Activated naive CD4-positive, alpha-beta T cell treated with anti-CD3 and anti-CD28 coated beads, Interleukin-2, amount 10 ng/mL, durations not matched to agents 7 days and 5 days (primary cell): ENCODE measurements at regions not wholly inside any gene's neighbourhood (a gene's known extent, or its start where the extent isn't known, plus 50 kb on each side); places are given as distances from the start of the nearest gene placed in this dataset.

Experiments
- CTCF ChIA-PET: fragments of 350-600 bp; sonication (Branson Sonifier 250); formaldehyde crosslinking; loops from one replicate; lab custom pipeline; 2021; ENCODE audit warnings: antibody characterized with exemption; lab: Charles Lee
- DNase-seq: peaks from one replicate; pipeline ENCODE4 v3.0.0-alpha.2; 2020
- H3K27ac Mint-ChIP-seq: one replicate; pipeline ENCODE4 v1.8.0; 2021; ENCODE audit warnings: mild to moderate bottlenecking, moderate library complexity, mixed read lengths
- H3K27me3 Mint-ChIP-seq: one replicate; pipeline ENCODE4 v1.8.0; 2021; ENCODE audit warnings: mild to moderate bottlenecking, mixed read lengths
- H3K36me3 Mint-ChIP-seq: one replicate; pipeline ENCODE4 v1.8.0; 2021; ENCODE audit warnings: mixed read lengths
- H3K4me1 Mint-ChIP-seq: one replicate; pipeline ENCODE4 v1.8.0; 2021; ENCODE audit warnings: mixed read lengths
- H3K4me3 Mint-ChIP-seq: one replicate; pipeline ENCODE4 v1.8.0; 2021; ENCODE audit warnings: mild to moderate bottlenecking, moderate library complexity, mixed read lengths
- H3K9me3 Mint-ChIP-seq: one replicate; pipeline ENCODE4 v1.8.0; 2021; ENCODE audit warnings: mixed read lengths

GRCh38 chr22:22043296-22044078, 60.9 kb upstream of the TOP3B start:
- H3K4me3 Mint-ChIP-seq, result no peak overlapping the region
- CTCF ChIA-PET, result interaction anchor here (1.1 to 5.1 kb wide), 2 partner anchors 17 to 152 kb away, joined by 3 to 19 read pairs; no protein-coding TSS in a partner anchor

GRCh38 chr22:22042599-22043295, 60.2 kb upstream of the TOP3B start:
- Mint-ChIP-seq H3K27ac (no peak overlapping the region), H3K9me3 (no peaks in the 10 kb centered on the region), H3K4me1 (no peaks in the 10 kb centered on the region), H3K4me3 (no peak overlapping the region), H3K36me3 (no peaks in the 10 kb centered on the region), H3K27me3 (peaks cover 38% of the 10 kb centered on the region)
- DNase-seq, result no peak
- CTCF ChIA-PET, result interaction anchor here (1.0 to 5.1 kb wide), 3 partner anchors 18 to 159 kb away, joined by 3 to 19 read pairs (median 3); no protein-coding TSS in a partner anchor

More at GRCh38 chr22:22043296-22044078, 60.9 kb upstream of the TOP3B start:
- H3K27ac Mint-ChIP-seq, result no peak overlapping the region
- no peak for DNase-seq
- no peaks in the 10 kb centered on the region for H3K4me1 Mint-ChIP-seq
- H3K9me3 Mint-ChIP-seq, result no peaks in the 10 kb centered on the region
- H3K27me3 Mint-ChIP-seq, result peaks cover 40% of the 10 kb centered on the region
- H3K36me3 Mint-ChIP-seq, result no peaks in the 10 kb centered on the region

DNA sequence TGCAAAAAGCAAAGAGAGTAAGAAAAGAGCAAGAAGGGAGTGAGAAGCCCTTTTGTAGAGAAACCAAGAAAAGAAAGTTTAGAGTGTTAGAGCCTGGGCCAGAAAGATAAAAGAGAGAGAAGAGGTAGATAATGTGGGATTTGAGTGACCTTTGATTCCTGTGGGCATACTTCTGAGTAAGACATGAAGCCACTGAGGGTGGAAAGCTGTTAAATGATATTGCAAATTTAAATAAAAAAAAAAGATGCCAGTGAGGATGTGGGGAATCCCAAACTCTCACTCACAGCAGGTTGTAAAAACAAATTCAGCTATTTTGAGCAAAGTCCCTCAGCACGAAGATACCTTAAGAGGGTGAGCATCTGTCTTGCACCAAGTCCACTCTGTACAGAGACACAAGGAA, 59.4 kb upstream of the TOP3B start:
- Mint-ChIP-seq H3K36me3 (no peaks in the 10 kb centered on the region), H3K4me1 (no peaks in the 10 kb centered on the region), H3K9me3 (no peaks in the 10 kb centered on the region), H3K27me3 (peaks cover 38% of the 10 kb centered on the region), H3K4me3 (no peak overlapping the region), H3K27ac (no peak overlapping the region)
- CTCF ChIA-PET, result interaction anchor here (1.0 to 5.1 kb wide), 2 partner anchors 18 to 160 kb away, joined by 3 to 19 read pairs; no protein-coding TSS in a partner anchor
- no peak for DNase-seq

DNA sequence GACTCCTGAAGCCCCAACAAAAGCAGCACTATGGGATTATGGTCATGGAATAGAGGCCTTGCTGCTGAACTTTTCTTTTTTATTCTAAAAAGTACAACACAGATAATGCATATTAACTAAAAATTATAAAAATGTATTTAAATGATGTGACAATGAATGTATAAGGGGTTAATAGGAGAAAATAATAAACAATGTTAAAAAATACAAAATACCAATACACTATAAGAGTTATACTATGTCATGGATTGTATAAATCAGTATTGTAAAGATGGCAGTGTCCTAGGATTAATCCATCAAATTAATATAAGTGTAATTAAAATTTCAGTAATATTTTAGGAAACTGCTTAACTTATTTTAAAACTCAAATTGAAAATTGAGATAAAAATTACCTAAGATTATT, 58.3 kb upstream of the TOP3B start:
- CTCF ChIA-PET, result no interaction called here
- H3K4me3 Mint-ChIP-seq, result no peak overlapping the region
- no peaks in the 10 kb centered on the region for H3K4me1 Mint-ChIP-seq
- H3K36me3 Mint-ChIP-seq, result no peaks in the 10 kb centered on the region
- no peak for DNase-seq
- H3K9me3 Mint-ChIP-seq, result no peaks in the 10 kb centered on the region
- H3K27me3 Mint-ChIP-seq, result peaks cover 44% of the 10 kb centered on the region
- no peak overlapping the region for H3K27ac Mint-ChIP-seq

DNA sequence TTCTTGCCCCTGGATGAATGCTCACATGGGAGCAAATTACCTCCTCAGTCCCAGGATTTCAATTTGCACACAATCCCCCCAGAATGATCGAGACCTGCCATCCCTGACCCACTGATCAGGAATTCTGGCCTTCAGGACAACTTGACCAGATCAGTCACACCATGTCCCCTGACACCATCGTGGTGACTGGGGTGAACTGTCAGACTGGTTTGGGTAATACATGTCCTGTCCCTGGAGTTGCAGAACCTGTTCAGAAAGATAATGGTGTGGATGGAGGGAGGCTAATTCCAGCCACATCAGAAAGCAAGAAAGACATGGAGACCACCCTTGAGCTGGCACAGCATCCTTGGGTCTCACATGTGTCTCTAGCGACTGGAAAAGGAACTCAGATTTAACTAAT, 57.9 kb upstream of the TOP3B start:
- CTCF ChIA-PET, result no interaction called here
- no peaks in the 10 kb centered on the region for H3K36me3 Mint-ChIP-seq
- H3K27me3 Mint-ChIP-seq, result peaks cover 47% of the 10 kb centered on the region
- H3K4me1 Mint-ChIP-seq, result no peaks in the 10 kb centered on the region
- H3K27ac Mint-ChIP-seq, result no peak overlapping the region
- H3K9me3 Mint-ChIP-seq, result no peaks in the 10 kb centered on the region
- no peak overlapping the region for H3K4me3 Mint-ChIP-seq
- no peak for DNase-seq

DNA sequence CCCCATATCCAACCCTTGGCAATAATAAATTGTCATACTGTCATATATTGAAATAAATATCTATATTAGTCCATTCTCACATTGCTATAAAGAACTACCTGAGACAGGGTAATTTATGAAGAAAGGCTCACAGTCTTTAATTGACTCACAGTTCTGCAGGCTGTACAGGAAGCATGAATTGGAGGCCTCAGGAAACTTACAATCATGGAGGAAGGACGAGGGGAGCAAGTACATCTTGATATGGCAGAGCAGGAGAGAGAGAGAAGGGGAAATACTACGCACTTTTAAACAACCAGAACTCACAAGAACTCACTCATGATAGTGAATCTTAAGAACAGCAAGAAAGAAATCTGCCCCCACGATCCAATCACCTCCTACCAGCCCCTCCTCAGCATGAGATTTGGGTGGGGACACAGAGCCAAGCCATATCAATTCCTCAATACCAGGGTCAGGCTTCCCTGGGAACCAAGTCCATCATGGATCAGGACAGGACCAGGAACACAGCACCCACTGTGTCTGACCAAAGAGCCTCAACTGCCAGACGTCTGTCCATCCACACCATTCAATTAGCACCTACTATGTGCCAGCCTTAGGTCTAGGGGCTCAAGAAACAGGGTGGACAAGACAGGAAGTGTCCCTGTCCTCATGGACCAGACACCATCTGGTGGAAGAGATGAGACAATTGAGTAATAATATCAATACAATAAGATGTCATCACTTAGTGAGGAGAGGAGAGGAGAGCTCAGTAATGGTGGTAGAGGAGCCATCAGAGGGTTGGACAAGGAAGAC, 56.9 kb upstream of the TOP3B start:
- Mint-ChIP-seq H3K9me3 (no peaks in the 10 kb centered on the region), H3K4me3 (no peak overlapping the region), H3K27ac (no peak overlapping the region), H3K27me3 (peaks cover 54% of the 10 kb centered on the region), H3K36me3 (no peaks in the 10 kb centered on the region), H3K4me1 (no peaks in the 10 kb centered on the region)
- CTCF ChIA-PET, result no interaction called here
- no peak for DNase-seq

DNA sequence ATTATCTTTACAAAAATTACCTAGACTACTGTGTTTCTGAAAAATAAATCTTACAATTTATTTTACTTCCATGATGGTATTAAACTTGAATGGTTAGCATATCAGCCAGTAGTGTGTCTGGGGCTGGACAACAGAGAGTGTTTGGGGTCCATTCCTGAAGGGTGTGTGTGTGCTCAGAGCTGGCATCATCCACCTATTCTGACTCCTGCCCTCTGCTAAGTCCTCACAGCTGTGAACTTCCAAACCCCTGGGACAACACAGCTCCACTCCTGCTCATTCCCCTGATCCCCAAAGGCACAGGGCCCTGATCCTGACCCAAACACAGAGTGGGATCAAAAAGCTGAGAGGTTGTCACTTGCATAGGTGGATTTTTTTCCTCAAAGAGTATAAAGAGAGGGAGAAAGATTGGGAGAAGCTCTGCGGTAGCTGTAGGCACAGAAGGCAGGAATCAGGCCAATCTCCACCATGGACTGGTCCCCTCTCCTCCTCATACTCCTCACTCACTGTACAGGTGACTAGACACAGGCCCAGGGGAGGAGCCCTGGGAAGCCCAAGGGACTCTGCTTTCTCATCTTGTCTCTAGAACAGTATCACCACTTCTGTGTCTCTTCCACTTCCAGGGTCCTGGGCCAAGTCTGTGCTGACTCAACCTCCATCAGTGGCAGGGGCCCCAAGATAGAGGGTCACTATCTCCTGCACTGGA, 55.7 kb upstream of the TOP3B start:
- no peak overlapping the region for H3K27ac Mint-ChIP-seq
- CTCF ChIA-PET, result interaction anchor here (0.6 to 0.7 kb wide), 2 partner anchors 305 to 1083 kb away, joined by 3 read pairs; no protein-coding TSS in a partner anchor
- H3K4me1 Mint-ChIP-seq, result no peaks in the 10 kb centered on the region
- H3K27me3 Mint-ChIP-seq, result peaks cover 60% of the 10 kb centered on the region
- DNase-seq, result no peak
- H3K4me3 Mint-ChIP-seq, result no peak overlapping the region
- no peaks in the 10 kb centered on the region for H3K36me3 Mint-ChIP-seq
- no peaks in the 10 kb centered on the region for H3K9me3 Mint-ChIP-seq

GRCh38 chr22:22037740-22038139, 55.2 kb upstream of the TOP3B start:
- no peaks in the 10 kb centered on the region for H3K4me1 Mint-ChIP-seq
- H3K9me3 Mint-ChIP-seq, result no peaks in the 10 kb centered on the region
- CTCF ChIA-PET, result no interaction called here
- no peaks in the 10 kb centered on the region for H3K36me3 Mint-ChIP-seq
- no peak overlapping the region for H3K27ac Mint-ChIP-seq
- H3K4me3 Mint-ChIP-seq, result no peak overlapping the region
- no peak for DNase-seq
- peaks cover 57% of the 10 kb centered on the region for H3K27me3 Mint-ChIP-seq

- Mint-ChIP-seq H3K4me3 (no peak overlapping the region), H3K27me3 (peaks cover 62% of the 10 kb centered on the region), H3K4me1 (no peaks in the 10 kb centered on the region), H3K9me3 (no peaks in the 10 kb centered on the region), H3K27ac (no peak overlapping the region), H3K36me3 (no peaks in the 10 kb centered on the region)
- CTCF ChIA-PET, result no interaction called here
- DNase-seq, result no peak
These were observed 54.6 kb upstream of the TOP3B start for GRCh38 chr22:22037229-22037628.

DNA sequence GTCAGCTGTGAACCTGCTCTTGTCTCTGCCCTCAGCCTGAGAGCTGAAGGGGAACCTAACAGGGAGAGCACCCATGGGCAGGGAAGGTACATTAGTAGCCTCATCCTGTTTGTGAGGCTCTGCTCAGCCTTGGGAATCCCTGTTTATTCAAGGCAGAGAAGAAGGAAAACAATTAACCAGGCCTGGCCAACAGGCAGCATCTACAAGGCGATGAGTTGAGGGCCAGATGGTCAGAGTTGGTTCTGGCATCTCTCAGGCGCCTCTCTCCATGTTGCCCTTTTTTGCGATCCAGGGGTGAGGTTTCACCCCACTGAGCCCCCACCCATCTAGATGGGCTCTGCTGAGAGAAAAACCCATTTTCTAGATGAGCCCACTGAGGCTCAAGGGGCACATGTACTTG, 54.0 kb upstream of the TOP3B start:
- CTCF ChIA-PET, result no interaction called here
- H3K27me3 Mint-ChIP-seq, result peaks cover 57% of the 10 kb centered on the region
- H3K9me3 Mint-ChIP-seq, result no peaks in the 10 kb centered on the region
- DNase-seq, result no peak
- H3K27ac Mint-ChIP-seq, result no peak overlapping the region
- no peak overlapping the region for H3K4me3 Mint-ChIP-seq
- no peaks in the 10 kb centered on the region for H3K4me1 Mint-ChIP-seq
- no peaks in the 10 kb centered on the region for H3K36me3 Mint-ChIP-seq

GRCh38 chr22:22035771-22036314, 53.3 kb upstream of the TOP3B start:
- Mint-ChIP-seq H3K27me3 (peaks cover 61% of the 10 kb centered on the region), H3K4me3 (no peak overlapping the region), H3K27ac (no peak overlapping the region), H3K9me3 (no peaks in the 10 kb centered on the region), H3K36me3 (no peaks in the 10 kb centered on the region), H3K4me1 (no peaks in the 10 kb centered on the region)
- CTCF ChIA-PET, result no interaction called here
- no peak for DNase-seq

- Mint-ChIP-seq H3K27ac (no peak overlapping the region), H3K36me3 (no peaks in the 10 kb centered on the region), H3K4me3 (no peak overlapping the region), H3K9me3 (no peaks in the 10 kb centered on the region), H3K4me1 (no peaks in the 10 kb centered on the region), H3K27me3 (peaks cover 61% of the 10 kb centered on the region)
- CTCF ChIA-PET, result no interaction called here
- DNase-seq, result no peak
These were observed 52.6 kb upstream of the TOP3B start for GRCh38 chr22:22035203-22035602.

DNA sequence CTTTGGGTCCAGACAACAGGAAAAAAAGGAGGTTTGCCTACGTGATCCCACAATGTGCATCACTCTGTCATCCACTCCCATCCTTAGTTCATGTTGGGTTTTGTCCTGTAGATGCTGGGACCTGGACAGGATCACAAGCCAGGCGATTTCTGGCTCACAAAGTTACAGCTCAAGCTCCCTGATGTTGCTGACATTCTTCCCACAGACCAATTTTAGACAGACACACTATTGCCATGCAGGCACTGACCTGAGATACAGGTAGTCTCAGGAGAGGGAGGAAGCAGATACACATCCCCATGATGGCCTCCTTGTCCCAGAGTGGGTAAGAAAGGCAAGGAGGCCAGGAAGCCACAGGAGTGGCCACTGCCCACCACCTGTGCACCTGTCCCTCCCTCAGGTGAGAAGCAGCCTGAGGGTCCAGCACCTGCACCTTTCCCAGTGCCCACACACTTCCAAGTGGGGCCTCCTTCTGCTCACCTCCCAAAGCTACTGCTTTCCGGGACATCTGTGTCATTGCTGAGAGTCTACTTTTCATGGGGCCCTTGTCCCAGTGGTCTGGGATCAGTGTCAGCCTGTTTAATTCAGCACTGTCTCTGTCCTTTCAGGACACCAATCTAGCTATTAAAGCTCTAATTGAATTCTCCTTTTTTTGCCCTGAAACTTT, 52.0 kb upstream of the TOP3B start:
- Mint-ChIP-seq H3K4me1 (no peaks in the 10 kb centered on the region), H3K27me3 (peaks cover 55% of the 10 kb centered on the region), H3K4me3 (no peak overlapping the region), H3K27ac (no peak overlapping the region), H3K36me3 (no peaks in the 10 kb centered on the region), H3K9me3 (no peaks in the 10 kb centered on the region)
- CTCF ChIA-PET, result no interaction called here
- no peak for DNase-seq
